Naive thymus-derived CD4-positive, alpha-beta T cell (primary cell): ENCODE measurements at regions not wholly inside any gene's neighbourhood (a gene's known extent, or its start where the extent isn't known, plus 50 kb on each side); places are given as distances from the start of the nearest gene placed in this dataset. TPM values are rescaled to one million over a fixed set of nuclear protein-coding genes. Genes with fewer than 3 reads are reported as not detected.

Source experiments
- ATAC-seq: fragments of 150-1000 bp; cut with Tn5 transposase; 2 replicates; pipeline ENCODE4 v1.10.0; 2021; ENCODE audit warnings: mild to moderate bottlenecking, moderate library complexity
- CTCF ChIA-PET: fragments of 350-600 bp; sonication (Branson Sonifier 250); formaldehyde crosslinking; loops from one replicate; lab custom pipeline; 2021; ENCODE audit warnings: antibody characterized with exemption; lab: Charles Lee
- POLR2A ChIA-PET: fragments of 350-600 bp; sonication (Branson Sonifier 250); formaldehyde crosslinking; loops from one replicate; lab custom pipeline; 2021; ENCODE audit warnings: antibody characterized with exemption, inconsistent platforms; lab: Charles Lee
- DNase-seq, 9 donors: peaks; one replicate each; pipeline versions ENCODE4 v3.0.0 to v3.0.0-alpha.2; 2020 to 2022; ENCODE audit warnings: mixed read lengths in 1 of 9
- H3K27ac ChIP-seq: one replicate; pipeline ENCODE4 v1.7.0; 2013; ENCODE audit warnings: mild to moderate bottlenecking, low read depth, low read length, moderate library complexity
- H3K27me3 ChIP-seq, 2 donors: one replicate each; pipeline ENCODE4 v1.7.0; 2013; ENCODE audit warnings: low read length in 2 of 2, mild to moderate bottlenecking in 2 of 2, moderate library complexity in 2 of 2; ENCODE audit not compliant: control insufficient read depth in 2 of 2, insufficient read depth in 2 of 2
- H3K36me3 ChIP-seq, 3 experiments: 1 replicate in 2 of 3; 2 replicates in 1 of 3; pipeline ENCODE4 v1.7.0; 2013; ENCODE audit warnings: low read length in 3 of 3, mild to moderate bottlenecking in 3 of 3, moderate library complexity in 1 of 3; ENCODE audit not compliant: insufficient read depth in 3 of 3, control insufficient read depth in 2 of 3
- H3K4me1 ChIP-seq, 2 donors: one replicate each; pipeline ENCODE4 v1.7.0; 2013; ENCODE audit warnings: low read length in 2 of 2, mild to moderate bottlenecking in 2 of 2, moderate library complexity in 1 of 2; ENCODE audit not compliant: control insufficient read depth in 2 of 2, insufficient read depth in 2 of 2
- H3K4me3 ChIP-seq: 2 replicates; pipeline ENCODE4 v1.7.0; 2013; ENCODE audit warnings: mild to moderate bottlenecking, low read length
- H3K9me3 ChIP-seq, 3 experiments: 1 replicate in 2 of 3; 2 replicates in 1 of 3; pipeline ENCODE4 v1.7.0; 2013; ENCODE audit warnings: low read length in 3 of 3; ENCODE audit not compliant: control insufficient read depth in 2 of 3
- H3K27ac Mint-ChIP-seq, 9 donors: one replicate each; pipeline ENCODE4 v1.8.0; 2020 to 2022; ENCODE audit warnings: mixed read lengths in 9 of 9, mild to moderate bottlenecking in 8 of 9, moderate library complexity in 5 of 9, inconsistent platforms in 2 of 9
- H3K27me3 Mint-ChIP-seq, 5 donors: one replicate each; pipeline ENCODE4 v1.8.0; 2021 to 2022; ENCODE audit warnings: mixed read lengths in 5 of 5, mild to moderate bottlenecking in 1 of 5
- H3K36me3 Mint-ChIP-seq, 5 donors: one replicate each; pipeline ENCODE4 v1.8.0; 2020 to 2022; ENCODE audit warnings: mixed read lengths in 5 of 5, mild to moderate bottlenecking in 3 of 5, inconsistent platforms in 1 of 5
- H3K4me1 Mint-ChIP-seq, 7 donors: one replicate each; pipeline ENCODE4 v1.8.0; 2020 to 2022; ENCODE audit warnings: mixed read lengths in 7 of 7, mild to moderate bottlenecking in 3 of 7, inconsistent platforms in 1 of 7
- H3K4me3 Mint-ChIP-seq, 10 donors: one replicate each; pipeline ENCODE4 v1.8.0; 2020 to 2022; ENCODE audit warnings: mild to moderate bottlenecking in 10 of 10, mixed read lengths in 10 of 10, moderate library complexity in 6 of 10, inconsistent platforms in 2 of 10
- H3K9me3 Mint-ChIP-seq, 11 donors: one replicate each; pipeline ENCODE4 v1.8.0; 2020 to 2022; ENCODE audit warnings: mixed read lengths in 11 of 11, mild to moderate bottlenecking in 4 of 11, inconsistent platforms in 1 of 11, moderate library complexity in 1 of 11
- intact Hi-C, 2 donors: fragments of 100-400 bp; cut with micrococcal nuclease; formaldehyde crosslinking; loops; one replicate each; pipeline ENCODE4 v1.15.1; 2023
- microRNA-seq: library from miRNA; unstranded; fragments of <30 nt; microRNA quantifications from one replicate; pipeline ENCODE4 v1.2.0, GENCODE V29; 2022; ENCODE audit warnings: borderline microRNAs expressed

GRCh38 chr18:35918564-35918963 is 53.9 kb upstream of the RMP24 start:
- Histone ChIP-seq H3K4me3 (no peak overlapping the region), H3K27me3 (no peaks in the 10 kb centered on the region), H3K36me3 (no peaks in the 10 kb centered on the region), H3K27ac (no peak overlapping the region), H3K4me1 (no peaks in the 10 kb centered on the region), H3K9me3 (no peaks in the 10 kb centered on the region)
- Mint-ChIP-seq H3K4me1 (no peaks in the 10 kb centered on the region), H3K27me3 (peaks cover 1 to 15% (median 5%) of the 10 kb centered on the region in 5 donors), H3K4me3 (no peak overlapping the region), H3K27ac (no peak overlapping the region), H3K9me3 (peaks cover 0 to 2% (median 0%) of the 10 kb centered on the region in 11 donors), H3K36me3 (no peaks in the 10 kb centered on the region)
- DNase-seq (no peak), ATAC-seq (no peak)
- intact Hi-C loops = no loop called here
- POLR2A ChIA-PET = interaction anchor here (0.6 kb wide), 1 partner anchor 9 kb away, joined by 3 read pairs; no protein-coding TSS in a partner anchor
- CTCF ChIA-PET = interaction anchor here (0.8 kb wide), 1 partner anchor 45 kb away, joined by 3 read pairs; no protein-coding TSS in a partner anchor

DNA sequence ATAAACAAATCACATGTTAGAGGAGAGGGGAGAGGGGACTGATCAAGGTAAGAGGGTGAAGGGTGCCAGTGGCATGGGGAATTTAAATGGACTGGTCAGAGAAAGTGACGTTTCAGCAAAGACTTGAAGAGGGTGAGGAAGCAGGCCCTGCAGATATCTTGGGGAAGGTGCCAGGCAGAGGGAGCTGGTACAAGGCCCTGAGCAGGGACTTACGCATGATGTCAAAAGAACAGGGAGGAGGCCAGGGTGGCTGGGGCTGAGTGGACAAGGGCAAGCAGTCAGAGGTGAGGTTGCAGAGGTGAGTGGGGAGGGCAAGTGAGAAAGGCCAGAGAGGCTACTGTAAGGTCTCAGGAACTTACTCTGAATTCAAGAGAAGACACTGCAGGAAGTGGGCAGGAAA is 53.3 kb upstream of the RMP24 start:
- Histone ChIP-seq H3K4me1 (no peaks in the 10 kb centered on the region), H3K27ac (no peak overlapping the region), H3K27me3 (no peaks in the 10 kb centered on the region), H3K36me3 (no peaks in the 10 kb centered on the region), H3K9me3 (no peaks in the 10 kb centered on the region), H3K4me3 (no peak overlapping the region)
- no peaks in the 10 kb centered on the region for H3K4me1 Mint-ChIP-seq
- H3K4me3 Mint-ChIP-seq = no peak overlapping the region
- ATAC-seq (no peak), DNase-seq (no peak)
- no peaks in the 10 kb centered on the region for H3K36me3 Mint-ChIP-seq
- intact Hi-C loops = no loop called here
- POLR2A ChIA-PET = no interaction called here
- peaks cover 0 to 2% (median 0%) of the 10 kb centered on the region in 11 donors for H3K9me3 Mint-ChIP-seq
- CTCF ChIA-PET = interaction anchor here (0.8 kb wide), 1 partner anchor 46 kb away, joined by 3 read pairs; no protein-coding TSS in a partner anchor
- peaks cover 0 to 15% (median 6%) of the 10 kb centered on the region in 5 donors for H3K27me3 Mint-ChIP-seq
- H3K27ac Mint-ChIP-seq = no peak overlapping the region

- Mint-ChIP-seq H3K27me3 (peaks cover 0 to 13% (median 11%) of the 10 kb centered on the region in 5 donors), H3K36me3 (no peaks in the 10 kb centered on the region), H3K4me3 (no peak overlapping the region), H3K27ac (no peak overlapping the region), H3K4me1 (no peaks in the 10 kb centered on the region), H3K9me3 (peaks cover 0 to 2% (median 0%) of the 10 kb centered on the region in 11 donors)
- Histone ChIP-seq H3K4me1 (no peaks in the 10 kb centered on the region), H3K36me3 (no peaks in the 10 kb centered on the region), H3K9me3 (no peaks in the 10 kb centered on the region), H3K27me3 (no peaks in the 10 kb centered on the region), H3K4me3 (no peak overlapping the region), H3K27ac (no peak overlapping the region)
- ATAC-seq (no peak), DNase-seq (no peak)
- POLR2A ChIA-PET = no interaction called here
- intact Hi-C loops = no loop called here
- CTCF ChIA-PET = no interaction called here
Measured at GRCh38 chr18:35920623-35921022, 51.9 kb upstream of the RMP24 start.

Small RNAs in the stretch of these regions (microRNA-seq; reads per million reads assigned to microRNA genes)
- not detected for gene MIR187
